Body of pancreas (tissue), 4 donors: ENCODE measurements at regions not wholly inside any gene's neighbourhood (a gene's known extent, or its start where the extent isn't known, plus 50 kb on each side); places are given as distances from the start of the nearest gene placed in this dataset.

ENCODE experiments used
- CTCF ChIP-seq, 7 experiments: fragments of 450-650 bp in 4 of 7; fragments of 200-600 bp in 3 of 7; sonication (generic) in 3 of 7; IDR thresholded peaks; one replicate each; pipeline ENCODE4 v1.5.1; 2016 to 2019; ENCODE audit warnings: antibody characterized with exemption in 7 of 7
- POLR2A ChIP-seq, 3 donors: fragments of 450-650 bp; IDR thresholded peaks; one replicate each; pipeline ENCODE4 v1.6.1; 2016; ENCODE audit warnings: antibody characterized with exemption in 3 of 3, mild to moderate bottlenecking in 2 of 3

GRCh38 chr12:128026696-128027574 lies 240.0 kb upstream of the TMEM132C start:
- TF ChIP-seq CTCF (IDR thresholded peaks at IDR 0.05) = no peak
- TF ChIP-seq POLR2A (IDR thresholded peaks at IDR 0.05) = no peak
